ENCODE measurements at regions not wholly inside any gene's neighbourhood (a gene's known extent, or its start where the extent isn't known, plus 50 kb on each side); places are given as distances from the start of the nearest gene placed in this dataset.
"Not testable (repeated sequence)": the region's sequence is repeated elsewhere in the genome, so short reads cannot be mapped to it uniquely, and the experiment has no call there.

DNA sequence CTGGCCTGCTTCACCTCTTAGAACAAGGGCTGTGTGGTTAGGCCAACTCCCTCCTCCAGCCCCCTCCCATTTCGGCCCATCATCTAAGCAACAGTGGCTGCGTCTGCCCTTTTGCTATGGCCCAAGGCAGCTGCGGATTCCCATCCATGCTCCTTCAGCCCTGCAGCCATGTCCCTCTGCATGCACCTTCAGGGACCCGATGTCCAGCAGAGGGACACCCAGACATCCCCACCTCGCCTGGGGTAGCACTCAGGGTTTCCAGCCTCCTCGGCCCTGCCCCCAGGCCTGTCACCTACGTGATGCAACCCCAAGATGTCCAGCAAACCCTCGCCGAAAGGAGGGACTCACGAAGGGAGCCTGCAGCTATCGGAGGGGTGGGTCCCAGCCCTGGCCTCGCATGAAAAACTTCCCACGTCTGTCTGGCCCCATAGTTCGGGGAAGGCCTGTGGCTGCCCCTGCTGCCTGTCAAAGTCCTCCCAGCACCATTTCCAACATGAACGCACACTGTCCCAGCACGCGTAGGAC is 194.4 kb downstream of the CTTN start:
- DNase-seq (ENCODE audit: low read depth) = no peak

DNA sequence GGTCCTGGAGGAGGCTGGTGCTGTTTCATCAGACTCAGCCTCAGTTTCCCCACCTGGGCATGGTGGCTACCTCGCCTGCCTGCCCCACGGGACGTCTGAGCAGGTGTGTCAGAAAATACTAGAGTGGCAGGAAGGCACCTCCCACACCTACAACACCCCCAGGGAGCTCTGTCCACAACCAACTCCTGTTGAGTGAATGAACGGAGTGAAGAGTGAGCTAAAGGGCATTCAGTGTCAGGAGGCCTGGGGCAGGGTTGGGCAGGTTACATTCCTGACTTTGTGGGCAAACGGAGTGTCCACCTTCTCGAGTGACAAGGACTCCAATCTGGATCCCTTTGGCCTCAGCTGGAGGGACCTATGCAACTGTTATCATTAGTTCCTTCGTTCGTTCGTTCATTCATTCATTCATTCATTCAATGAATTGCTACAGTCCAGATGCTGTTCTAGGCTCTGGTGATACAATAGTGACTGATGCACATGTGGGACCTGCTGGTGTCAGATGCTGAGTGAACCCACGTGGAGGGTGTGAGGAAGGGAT is 195.2 kb downstream of the CTTN start:
- DNase-seq (ENCODE audit: low read depth) = no peak

DNA sequence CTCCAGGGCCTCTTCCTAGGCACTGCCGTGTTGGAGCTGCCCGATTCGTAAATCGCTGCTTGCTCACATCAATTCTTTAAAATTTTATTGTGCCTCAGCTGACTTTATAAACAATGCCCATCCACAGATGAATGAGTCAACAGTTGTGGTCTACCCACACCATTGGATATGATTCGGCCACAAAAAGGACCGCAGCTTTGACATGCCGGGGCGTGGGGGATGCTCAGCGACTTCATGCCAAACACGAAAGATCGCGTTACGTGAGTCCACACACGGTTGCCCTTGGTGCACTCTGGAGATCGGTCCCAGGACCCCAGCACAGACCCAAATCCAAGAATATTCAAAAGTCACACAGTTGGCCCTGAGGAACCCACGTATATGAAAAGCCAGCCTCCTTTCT is 195.7 kb downstream of the CTTN start:
- no peak for DNase-seq (ENCODE audit: low read depth)

DNA sequence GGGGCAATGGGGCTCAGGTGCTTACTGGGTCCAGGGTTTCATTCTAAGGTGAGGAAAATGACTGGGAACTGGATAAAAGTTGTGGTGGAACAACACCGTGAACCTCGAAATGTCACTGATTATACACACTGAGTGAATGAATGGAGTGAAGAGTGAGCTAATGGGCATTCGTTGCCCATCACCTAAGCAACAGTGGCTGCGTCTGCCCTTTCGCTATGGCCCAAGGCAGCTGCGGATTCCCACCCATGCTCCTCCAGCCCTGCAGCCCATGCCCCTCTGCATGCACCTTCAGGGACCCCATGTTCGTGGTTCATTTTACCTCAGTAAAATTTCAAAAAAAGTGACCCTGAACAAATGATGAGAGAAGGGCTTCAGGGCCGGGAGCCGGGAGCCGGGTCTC is 196.3 kb downstream of the CTTN start:
- no peak for DNase-seq (ENCODE audit: low read depth)

DNA sequence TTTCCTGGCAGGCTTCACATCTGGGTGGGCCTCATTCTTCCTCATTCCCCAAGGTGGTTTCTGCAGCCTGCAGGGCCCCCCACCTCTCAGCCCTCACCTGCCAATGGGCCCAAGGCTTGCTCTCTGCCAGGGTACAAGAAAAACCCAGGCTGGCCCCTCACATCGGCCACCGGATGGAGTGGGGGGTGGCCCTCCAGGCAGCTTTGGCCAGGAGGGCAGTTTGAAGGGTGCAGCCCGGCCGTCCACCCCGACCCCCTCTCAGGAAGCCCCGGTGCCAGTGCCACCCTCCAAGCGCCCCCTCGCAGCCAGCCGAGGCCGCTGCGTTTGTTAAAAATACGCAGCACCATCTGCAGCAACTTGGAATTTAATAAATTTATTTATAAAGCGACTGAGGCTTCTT is 196.7 kb downstream of the CTTN start:
- no peak for DNase-seq (ENCODE audit: low read depth)

DNA sequence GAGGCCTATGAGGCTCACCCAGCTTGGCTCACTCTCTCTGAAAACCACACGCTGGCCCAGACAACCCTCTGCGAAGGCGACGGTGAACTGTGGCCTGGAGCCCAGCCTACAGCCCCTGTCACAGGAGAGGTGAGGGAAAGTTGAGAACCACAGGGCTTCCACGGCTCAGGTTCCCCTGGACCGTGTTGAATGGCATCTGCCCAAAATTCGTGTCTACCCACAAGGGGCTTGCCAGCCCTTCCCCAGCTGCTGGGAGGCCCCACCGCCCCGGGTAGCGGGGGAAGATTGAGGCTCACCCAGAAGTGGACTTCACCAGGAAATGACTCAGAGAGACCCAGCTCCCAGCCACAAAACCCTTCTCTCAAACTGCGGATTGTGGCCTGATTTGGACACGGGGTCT is 197.1 kb downstream of the CTTN start:
- no peak for DNase-seq (ENCODE audit: low read depth)

DNA sequence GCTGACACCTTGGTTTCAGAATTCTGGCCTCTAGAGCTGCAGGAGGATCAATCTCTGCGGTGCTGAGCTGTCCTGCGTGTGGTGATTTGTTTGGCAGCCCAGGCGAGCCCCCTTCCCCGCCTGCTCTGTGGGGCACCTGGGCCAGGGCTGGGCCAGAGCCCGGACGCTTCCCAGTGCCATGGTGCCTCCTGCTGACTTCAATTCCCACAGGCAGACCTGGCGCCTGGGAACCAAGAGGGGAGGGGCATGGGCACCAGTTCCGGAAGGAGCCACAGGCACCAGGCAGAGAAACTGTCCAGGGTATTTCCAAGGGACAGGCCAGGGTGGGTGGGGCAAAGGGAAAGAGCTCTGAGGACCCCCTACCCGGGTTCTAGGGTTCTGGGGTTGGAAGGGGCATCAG is 197.8 kb downstream of the CTTN start:
- no peak for DNase-seq (ENCODE audit: low read depth)

DNA sequence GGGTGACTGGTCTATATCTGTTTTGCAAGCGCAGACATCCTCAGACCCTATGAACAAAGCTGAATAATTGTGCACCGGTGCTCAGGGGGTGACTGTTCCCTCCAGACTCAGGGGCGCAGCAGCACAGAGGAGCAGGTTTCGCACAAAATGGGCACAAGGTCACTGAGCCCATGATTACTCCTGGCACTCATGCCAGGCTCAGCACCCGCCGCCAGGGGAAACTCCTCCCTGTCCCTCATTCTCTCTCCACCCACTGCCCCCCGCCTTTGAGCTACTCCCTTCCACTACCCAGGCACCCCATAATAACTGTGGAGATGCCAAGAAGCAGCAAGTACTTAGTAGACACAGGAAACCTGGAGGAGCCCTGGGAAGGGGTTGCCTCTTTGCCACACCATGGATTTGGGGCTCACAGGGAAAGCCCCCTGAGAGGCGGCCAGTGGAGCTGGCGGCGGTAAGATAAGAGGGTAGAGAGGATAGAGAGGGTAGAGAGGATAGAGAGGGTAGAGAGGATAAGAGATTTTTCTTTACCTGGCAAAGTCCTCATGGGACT is 198.8 kb downstream of the CTTN start:
- no peak for DNase-seq (ENCODE audit: low read depth)

DNA sequence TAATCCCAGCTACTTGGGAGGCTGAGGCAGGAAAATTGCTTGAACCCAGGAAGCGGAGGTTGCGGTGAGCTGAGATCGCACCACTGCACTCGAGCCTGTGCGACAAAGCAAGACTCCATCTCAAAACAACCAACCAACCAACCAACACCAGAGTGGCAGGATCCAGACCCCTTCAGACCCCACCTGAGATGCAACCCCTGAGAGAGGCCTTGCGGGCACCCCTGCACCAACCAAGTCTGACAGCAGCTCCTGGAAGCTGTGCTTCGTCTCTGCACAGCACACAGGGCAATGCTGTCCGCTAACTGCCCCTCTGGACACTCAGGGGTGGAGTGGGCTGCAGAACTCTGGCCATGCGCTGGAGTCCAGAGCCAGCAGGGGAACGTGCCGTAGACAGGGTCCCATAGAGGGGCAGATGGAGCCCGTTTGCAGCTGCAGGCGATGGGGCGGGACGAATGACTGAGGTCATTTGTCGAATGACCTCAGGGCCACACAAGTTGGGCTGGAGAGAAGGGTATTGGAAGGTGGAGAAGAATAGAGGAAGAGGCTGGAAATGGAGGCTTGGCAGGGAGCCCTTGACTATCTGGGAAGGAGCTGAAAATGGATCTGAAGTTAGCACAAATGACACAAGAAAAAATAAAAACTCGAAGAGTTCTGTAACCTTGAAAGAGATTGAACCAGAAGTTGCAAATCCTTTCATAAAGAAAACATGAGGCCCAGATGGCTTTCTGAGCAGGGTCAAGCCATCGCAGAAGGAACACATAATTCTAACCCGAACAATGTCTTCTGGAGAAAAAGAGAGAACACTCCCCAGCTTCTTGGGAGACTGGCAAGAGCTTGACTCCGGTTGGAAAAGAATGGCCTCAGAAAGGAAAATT is 199.7 kb downstream of the CTTN start:
- DNase-seq (ENCODE audit: low read depth) = no peak

DNA sequence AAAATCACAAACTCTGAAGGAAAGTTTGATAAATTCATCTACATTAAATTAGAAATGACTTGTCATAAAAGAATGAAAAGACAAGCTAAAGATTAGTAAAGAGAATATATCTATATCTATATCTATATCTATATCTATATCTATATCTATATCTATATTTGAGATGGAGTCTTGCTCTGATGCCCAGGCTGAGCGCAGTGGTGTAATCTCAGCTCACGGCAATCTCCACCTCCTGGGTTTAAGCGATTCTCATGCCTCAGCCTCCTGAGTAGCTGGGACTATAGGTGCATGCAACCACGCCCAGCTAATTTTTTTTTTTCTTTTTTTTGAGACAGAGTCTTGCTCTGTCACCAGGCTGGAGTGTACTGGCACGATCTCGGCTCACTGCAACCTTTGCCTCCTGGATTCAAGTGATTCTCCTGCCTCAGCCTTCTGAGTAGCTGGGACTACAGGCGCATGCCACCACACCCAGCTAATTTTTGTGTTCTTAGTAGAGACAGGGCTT is 202.6 kb downstream of the CTTN start:
- DNase-seq (ENCODE audit: low read depth) = not testable (repeated sequence)

DNA sequence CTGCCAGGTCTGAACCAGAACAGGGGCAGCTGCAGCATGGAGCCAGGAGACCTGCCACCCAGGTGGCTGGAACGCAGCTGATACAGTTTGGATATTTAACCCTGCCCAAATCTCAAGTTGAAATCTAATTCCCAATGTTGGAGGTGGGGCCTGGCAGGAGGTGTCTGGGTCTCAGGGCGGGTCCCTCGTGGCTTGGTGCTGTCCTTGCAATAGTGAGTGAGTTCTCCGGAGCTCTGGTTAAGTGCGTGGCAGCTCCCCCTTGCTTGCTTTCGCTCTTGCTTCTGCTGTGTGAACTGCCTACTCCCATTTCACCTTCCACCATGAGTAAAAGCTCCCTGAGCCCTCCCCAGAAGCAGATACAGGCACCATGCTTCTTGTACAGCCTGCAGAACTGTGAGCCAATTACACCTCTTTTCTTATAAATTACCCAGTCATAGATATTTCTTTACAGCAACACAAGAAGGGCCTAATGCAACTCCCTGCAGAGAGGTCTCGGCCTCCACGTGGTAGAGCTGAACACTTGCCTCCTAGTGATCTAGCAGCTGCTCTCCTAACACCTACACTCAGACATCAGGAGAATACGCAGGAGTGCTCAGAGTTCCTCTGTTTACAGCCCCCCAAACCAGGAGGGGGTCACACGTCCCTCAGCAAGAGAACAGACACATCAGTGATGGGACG is 203.7 kb downstream of the CTTN start:
- no peak for DNase-seq (ENCODE audit: low read depth)

DNA sequence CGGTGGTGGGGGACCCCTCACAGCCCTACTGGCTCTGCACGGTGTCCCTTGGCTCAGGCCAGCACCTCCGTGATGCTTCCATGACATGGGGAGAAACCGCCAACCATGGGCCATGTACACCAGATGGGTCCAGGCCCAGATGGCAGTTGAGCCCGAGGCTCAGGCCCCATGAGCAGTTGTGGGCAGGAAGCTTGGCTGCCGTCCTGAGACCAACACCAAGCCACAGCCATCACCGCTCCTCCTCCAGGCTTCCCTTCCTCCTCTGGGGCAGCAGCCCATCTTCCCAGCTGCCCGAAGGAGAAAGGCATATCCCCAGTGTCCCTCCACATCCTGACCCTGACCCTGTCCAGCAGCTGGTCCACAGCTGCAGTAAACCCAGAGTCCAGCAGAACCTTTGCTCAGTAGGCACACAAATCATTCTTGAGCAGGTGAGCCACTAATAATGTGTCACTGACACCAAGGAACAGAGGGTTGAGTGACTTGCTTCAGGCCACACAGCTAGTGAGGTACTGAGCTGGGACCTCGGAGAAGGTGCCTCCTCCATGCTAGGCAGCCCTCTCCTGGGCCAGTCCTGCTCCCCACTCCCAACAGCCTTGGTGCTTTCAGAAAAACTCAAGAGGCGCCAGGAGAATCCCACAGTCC is 204.9 kb downstream of the CTTN start:
- no peak for DNase-seq (ENCODE audit: low read depth)

DNA sequence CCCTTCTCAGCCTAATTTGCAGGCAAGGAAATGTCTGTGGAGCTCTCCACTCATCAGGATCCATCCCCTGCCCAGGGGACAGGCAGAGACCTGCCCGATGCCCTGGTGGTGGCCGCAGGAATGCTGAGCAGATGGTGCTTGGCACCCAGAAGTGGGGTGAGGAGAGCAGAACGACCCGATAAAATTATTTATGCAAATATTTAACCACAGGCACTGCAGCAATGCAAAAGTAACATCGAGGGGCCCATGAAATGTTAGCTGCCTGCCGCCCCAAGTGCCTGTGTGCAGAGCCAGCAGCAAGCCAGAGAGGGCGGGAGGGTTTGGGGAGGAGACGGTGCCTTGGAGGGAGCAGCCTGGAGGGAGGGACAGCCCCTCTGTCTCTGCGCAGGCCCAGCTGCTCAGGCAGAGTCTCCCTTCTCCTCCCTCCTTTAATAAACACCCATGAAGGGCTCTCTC is 205.5 kb downstream of the CTTN start:
- peak; percentile 17 for DNase-seq (ENCODE audit: low read depth)

DNA sequence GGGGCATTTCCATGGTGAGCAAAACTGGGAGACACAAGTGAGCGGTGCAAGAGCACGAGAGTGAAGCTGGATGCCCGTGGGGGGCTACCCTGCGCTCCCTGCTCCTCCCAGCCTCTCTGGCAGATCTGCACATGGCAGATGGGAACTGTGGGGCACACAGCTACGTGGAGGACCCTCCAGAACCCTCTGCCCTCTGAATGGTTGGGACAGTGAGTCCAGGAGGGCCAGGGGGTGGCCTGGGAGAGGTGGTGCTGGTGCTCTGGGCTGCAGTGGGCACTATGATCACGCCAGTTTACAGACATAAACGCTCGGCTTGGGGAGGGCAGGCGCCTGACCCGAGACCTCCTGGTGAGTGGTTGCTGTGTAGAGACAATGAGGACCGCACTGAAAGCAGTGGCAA is 205.9 kb downstream of the CTTN start:
- DNase-seq (ENCODE audit: low read depth) = no peak

DNA sequence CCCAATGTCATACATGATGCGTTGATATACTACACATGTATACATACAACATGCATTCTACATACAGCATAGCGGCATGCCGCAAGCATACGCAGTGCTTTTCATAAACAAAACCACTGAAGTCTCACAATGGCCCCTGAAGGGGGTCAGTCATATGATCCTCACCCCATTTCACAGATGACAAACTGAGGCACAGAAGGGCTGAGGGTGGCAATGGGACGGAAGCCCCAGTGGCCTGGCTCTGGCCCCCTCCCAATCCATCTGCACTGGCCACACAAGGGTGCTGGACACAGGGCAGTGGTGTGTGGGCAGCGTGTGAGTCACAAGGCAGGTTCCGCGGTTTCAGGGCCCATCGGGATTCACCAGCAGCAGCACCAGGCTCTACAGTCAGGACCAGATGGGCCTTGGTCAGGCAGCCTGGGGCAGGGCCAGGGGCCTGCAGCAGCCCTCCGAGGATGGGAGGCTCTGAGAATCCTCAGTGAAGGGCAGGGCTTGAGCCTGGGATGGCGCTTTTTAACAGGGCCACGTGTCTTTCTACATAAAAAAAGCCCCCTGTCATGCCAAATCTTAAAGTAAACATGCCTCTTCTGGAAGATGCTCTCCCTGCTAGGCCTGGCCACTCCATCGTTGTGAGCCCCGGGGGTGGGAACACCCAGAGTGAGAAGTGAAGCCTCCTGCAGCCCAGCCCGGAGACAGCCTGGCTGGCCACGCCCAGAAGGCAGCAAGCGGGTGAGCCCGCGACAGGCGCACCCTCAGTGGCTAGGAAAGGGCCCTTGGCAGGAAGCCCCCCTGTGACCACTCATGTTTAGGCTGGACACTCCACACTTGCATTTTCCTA is 206.5 kb downstream of the CTTN start:
- no peak for DNase-seq (ENCODE audit: low read depth)

DNA sequence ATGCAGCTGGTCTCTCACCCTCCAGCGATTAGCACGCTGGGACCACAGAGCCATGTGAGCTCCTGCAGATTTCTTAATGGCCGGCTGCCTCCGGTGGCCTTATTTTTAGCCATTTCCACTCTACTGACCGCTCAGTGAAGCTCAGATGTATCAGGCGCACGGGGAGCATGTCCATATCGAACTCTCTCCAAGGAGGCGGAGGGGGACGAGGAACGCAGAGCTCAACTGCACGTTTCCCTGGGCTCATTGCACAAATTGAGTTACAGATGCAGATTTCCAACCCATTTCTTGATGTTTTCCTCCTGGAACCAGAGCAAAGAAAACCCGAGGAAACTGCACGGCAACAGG is 207.1 kb downstream of the CTTN start:
- no peak for DNase-seq (ENCODE audit: low read depth)

DNA sequence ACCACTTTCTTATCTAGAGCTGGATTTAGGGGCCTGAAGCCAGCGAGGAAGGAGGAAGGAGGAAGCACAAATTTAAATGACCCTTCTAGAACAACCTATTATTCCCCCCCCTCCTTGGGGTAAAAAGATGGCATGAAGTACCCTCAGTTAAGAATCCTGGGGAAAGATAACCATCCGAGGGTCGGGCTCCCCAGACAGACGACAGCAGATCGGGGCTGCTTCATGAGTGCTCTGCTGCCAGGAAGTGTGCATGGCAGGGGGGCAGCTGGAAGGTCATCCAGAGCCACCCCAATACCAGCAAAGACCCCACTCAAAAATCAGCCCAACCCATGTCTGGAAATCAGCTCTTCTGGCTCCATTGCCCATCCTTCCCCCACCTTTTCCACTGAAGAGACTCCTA is 207.5 kb downstream of the CTTN start:
- no peak for DNase-seq (ENCODE audit: low read depth)

DNA sequence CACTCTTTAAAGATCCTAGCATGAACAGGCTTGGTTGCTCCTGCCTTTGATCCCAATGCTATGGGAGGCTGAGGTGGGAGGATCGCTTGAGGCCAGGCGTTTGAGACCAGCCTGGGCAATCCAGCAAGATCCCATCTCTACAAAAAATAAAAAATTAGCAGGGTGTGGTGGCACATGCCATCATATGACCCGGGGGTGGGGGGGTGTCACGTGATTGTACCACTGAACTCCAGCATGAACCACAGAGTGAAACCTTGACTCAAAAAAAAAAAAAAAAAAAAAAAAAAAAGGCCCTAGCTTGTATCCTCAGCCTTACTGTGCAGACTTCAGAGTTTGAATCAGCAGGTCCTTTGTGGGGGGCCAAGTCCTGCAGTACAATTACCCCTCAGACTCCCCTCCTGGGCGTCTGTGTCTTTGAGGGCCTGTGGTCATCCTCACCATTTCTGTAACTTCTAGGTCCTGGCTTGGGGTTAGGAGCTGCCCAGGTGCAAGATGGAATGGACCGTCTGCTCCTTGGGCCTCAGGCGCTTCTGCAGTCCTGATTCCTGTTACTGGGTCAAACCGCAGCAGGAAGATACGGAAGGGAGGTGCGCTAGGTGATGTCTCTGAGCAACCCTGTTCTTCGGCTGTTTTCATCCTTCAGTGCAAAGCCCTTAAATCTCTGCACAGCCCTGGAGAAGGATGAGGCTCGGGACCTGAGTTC is 208.1 kb downstream of the CTTN start:
- DNase-seq (ENCODE audit: low read depth) = no peak

DNA sequence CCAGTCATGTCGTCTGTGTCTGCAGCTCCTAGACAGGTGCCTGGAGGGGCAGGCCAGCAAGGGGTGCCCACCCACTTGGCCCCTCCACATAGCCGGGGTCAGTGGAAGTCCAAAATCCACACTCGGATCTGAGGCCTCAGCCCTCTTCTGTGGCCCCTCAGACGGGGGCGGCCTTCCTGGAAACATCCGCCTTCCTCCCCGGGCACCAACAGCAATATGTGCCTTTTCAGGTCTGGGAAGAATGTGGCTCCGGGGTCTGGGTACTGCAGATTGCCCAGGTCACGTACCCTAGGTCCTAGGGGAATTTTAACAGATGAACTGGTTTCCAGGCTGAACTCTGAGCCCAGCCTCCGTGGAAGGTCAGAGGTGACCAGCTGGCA is 208.6 kb downstream of the CTTN start:
- no peak for DNase-seq (ENCODE audit: low read depth)

DNA sequence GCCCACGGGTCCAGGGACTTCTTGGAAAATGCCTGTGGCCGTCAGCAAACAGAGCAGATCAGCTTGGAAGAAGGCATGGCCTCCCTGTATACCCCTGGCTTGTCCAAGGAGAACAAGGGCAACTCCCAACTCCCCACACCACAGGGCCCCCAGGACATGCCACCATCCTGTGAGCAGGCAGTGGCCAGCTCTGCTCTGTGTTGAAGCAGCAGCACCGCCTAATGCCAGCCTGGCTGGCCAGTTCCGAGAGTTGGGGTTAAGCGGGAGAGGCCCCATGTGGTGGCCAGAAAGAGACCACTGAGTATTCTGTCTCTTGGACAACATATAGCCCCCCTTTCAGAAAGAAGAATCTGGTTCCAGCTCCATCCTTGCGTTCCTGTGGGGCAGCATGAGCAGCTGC is 209.2 kb downstream of the CTTN start:
- no peak for DNase-seq (ENCODE audit: low read depth)

Data from fibroblast of gingiva (primary cell).